Activated CD8-positive, alpha-beta memory T cell treated with anti-CD3 and anti-CD28 coated beads, Interleukin-2, amount 10 ng/mL, durations not matched to agents 7 days and 5 days (primary cell): ENCODE measurements at regions not wholly inside any gene's neighbourhood (a gene's known extent, or its start where the extent isn't known, plus 50 kb on each side); places are given as distances from the start of the nearest gene placed in this dataset.

Experiments
- ATAC-seq: fragments of 150-1000 bp; cut with Tn5 transposase; one replicate; pipeline ENCODE4 v1.10.0; 2021; ENCODE audit warnings: moderate library complexity
- CTCF ChIA-PET: fragments of 350-600 bp; sonication (Branson Sonifier 250); formaldehyde crosslinking; loops from one replicate; lab custom pipeline; 2021; ENCODE audit warnings: antibody characterized with exemption; lab: Charles Lee
- DNase-seq: peaks from one replicate; pipeline ENCODE4 v3.0.0-alpha.2; 2020
- H3K27ac Mint-ChIP-seq: one replicate; pipeline ENCODE4 v1.8.0; 2021; ENCODE audit warnings: mild to moderate bottlenecking, mixed read lengths
- H3K27me3 Mint-ChIP-seq: one replicate; pipeline ENCODE4 v1.8.0; 2021; ENCODE audit warnings: mixed read lengths
- H3K36me3 Mint-ChIP-seq: one replicate; pipeline ENCODE4 v1.8.0; 2021; ENCODE audit warnings: mild to moderate bottlenecking, mixed read lengths
- H3K4me1 Mint-ChIP-seq: one replicate; pipeline ENCODE4 v1.8.0; 2021; ENCODE audit warnings: mixed read lengths
- H3K4me3 Mint-ChIP-seq: one replicate; pipeline ENCODE4 v1.8.0; 2021; ENCODE audit warnings: mild to moderate bottlenecking, moderate library complexity, mixed read lengths
- H3K9me3 Mint-ChIP-seq: one replicate; pipeline ENCODE4 v1.8.0; 2022; ENCODE audit warnings: low read depth, mixed read lengths

- CTCF ChIA-PET, result no interaction called here
- H3K9me3 Mint-ChIP-seq, result no peaks in the 10 kb centered on the region
- H3K27me3 Mint-ChIP-seq, result no peaks in the 10 kb centered on the region
- H3K36me3 Mint-ChIP-seq, result no peaks in the 10 kb centered on the region
- H3K4me3 Mint-ChIP-seq, result no peak overlapping the region
- no peak for ATAC-seq
- H3K27ac Mint-ChIP-seq, result no peak overlapping the region
- DNase-seq, result no peak
- H3K4me1 Mint-ChIP-seq, result no peaks in the 10 kb centered on the region
These were observed 136.4 kb downstream of the ICE1 start for GRCh38 chr5:5558638-5559527.

DNA sequence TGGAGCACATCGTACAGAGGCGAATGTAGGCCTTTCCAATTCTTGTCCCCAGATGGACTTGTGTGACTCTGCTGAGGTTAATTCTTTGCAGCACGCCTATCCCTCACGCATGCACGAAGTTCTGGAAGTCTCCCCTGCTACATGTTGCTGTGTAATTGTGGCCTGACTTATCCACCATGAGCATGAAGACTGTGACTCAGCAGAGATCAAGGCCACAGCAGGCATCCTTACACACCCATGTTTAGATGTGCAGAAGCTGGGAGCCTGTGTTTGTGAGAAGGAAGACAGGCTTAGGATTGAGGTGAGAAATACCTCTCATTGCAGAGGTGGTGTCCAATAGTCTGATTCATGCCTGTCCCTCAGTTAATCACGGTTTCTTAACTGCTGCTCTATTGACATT is 135.6 kb downstream of the ICE1 start:
- Mint-ChIP-seq H3K4me1 (no peaks in the 10 kb centered on the region), H3K36me3 (no peaks in the 10 kb centered on the region), H3K4me3 (no peak overlapping the region), H3K27me3 (no peaks in the 10 kb centered on the region), H3K27ac (no peak overlapping the region), H3K9me3 (no peaks in the 10 kb centered on the region)
- DNase-seq (no peak), ATAC-seq (no peak)
- CTCF ChIA-PET, result no interaction called here

DNA sequence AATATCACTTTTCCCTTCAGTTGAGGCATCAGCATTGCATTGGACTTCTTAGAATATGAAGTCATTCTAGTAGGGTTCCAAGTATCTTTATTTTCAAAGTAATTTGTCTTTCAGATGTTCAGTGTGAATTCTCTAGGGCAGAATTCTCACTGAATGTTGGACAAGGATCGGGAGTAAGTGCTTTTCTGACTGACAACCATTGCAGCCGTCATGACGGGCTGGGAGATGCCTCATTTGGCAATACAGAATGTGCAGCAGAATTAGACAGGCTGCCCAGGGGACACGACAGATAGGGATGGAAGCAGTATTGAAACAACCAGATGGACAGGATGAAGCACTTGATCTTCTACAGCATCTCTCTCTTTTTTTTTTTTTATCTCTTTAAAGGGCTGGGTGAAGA is 129.0 kb downstream of the ICE1 start:
- Mint-ChIP-seq H3K4me1 (no peaks in the 10 kb centered on the region), H3K27ac (no peak overlapping the region), H3K4me3 (no peak overlapping the region), H3K36me3 (no peaks in the 10 kb centered on the region), H3K27me3 (peaks cover 12% of the 10 kb centered on the region), H3K9me3 (no peaks in the 10 kb centered on the region)
- ATAC-seq, result no peak
- CTCF ChIA-PET, result no interaction called here
- DNase-seq, result no peak

DNA sequence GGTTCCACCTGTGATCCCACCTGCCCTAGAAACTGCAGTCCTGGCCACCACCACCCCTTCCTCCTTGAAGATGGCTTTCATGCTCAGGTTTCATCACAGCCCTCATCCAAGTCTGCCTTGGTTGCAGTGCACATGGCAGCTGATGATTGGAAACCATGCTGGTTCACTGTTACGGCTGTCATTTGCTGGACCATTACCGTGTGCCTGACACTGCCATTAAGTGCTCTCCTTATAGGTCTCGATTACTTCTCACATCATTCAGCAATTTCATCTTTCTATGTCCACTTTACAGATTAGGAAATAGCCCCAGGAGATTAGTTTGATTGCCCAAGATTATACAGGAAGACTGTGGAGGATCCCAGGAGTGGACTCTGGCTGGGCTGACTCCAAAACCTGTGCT is 123.9 kb downstream of the ICE1 start:
- no peak overlapping the region for H3K4me3 Mint-ChIP-seq
- H3K9me3 Mint-ChIP-seq, result no peaks in the 10 kb centered on the region
- H3K27ac Mint-ChIP-seq, result no peak overlapping the region

GRCh38 chr5:5544094-5544663 is 121.7 kb downstream of the ICE1 start:
- Mint-ChIP-seq H3K27me3 (peaks cover 23% of the 10 kb centered on the region), H3K27ac (no peak overlapping the region), H3K4me1 (no peaks in the 10 kb centered on the region), H3K4me3 (no peak overlapping the region), H3K36me3 (no peaks in the 10 kb centered on the region), H3K9me3 (no peaks in the 10 kb centered on the region)
- ATAC-seq, result no peak
- DNase-seq, result no peak
- CTCF ChIA-PET, result no interaction called here

More for the DNA sequence above, 123.9 kb downstream of the ICE1 start:
- CTCF ChIA-PET, result no interaction called here
- ATAC-seq (no peak), DNase-seq (no peak)
- Mint-ChIP-seq H3K4me1 (no peaks in the 10 kb centered on the region), H3K27me3 (peaks cover 23% of the 10 kb centered on the region), H3K36me3 (no peaks in the 10 kb centered on the region)

GRCh38 chr5:5542654-5543053 is 120.2 kb downstream of the ICE1 start:
- peaks cover 18% of the 10 kb centered on the region for H3K27me3 Mint-ChIP-seq
- H3K36me3 Mint-ChIP-seq, result no peaks in the 10 kb centered on the region
- CTCF ChIA-PET, result no interaction called here
- H3K4me3 Mint-ChIP-seq, result no peak overlapping the region
- DNase-seq (no peak), ATAC-seq (no peak)
- H3K4me1 Mint-ChIP-seq, result no peaks in the 10 kb centered on the region
- no peak overlapping the region for H3K27ac Mint-ChIP-seq
- no peaks in the 10 kb centered on the region for H3K9me3 Mint-ChIP-seq

- no peak for ATAC-seq
- DNase-seq, result no peak
- Mint-ChIP-seq H3K4me3 (no peak overlapping the region), H3K36me3 (no peaks in the 10 kb centered on the region), H3K9me3 (no peaks in the 10 kb centered on the region), H3K4me1 (no peaks in the 10 kb centered on the region), H3K27ac (no peak overlapping the region), H3K27me3 (peaks cover 9% of the 10 kb centered on the region)
- CTCF ChIA-PET, result no interaction called here
These were observed 117.6 kb downstream of the ICE1 start for GRCh38 chr5:5540065-5540464.
